ENCODE measurements at regions not wholly inside any gene's neighbourhood (a gene's known extent, or its start where the extent isn't known, plus 50 kb on each side); places are given as distances from the start of the nearest gene placed in this dataset.
"Not testable (repeated sequence)": the region's sequence is repeated elsewhere in the genome, so short reads cannot be mapped to it uniquely, and the experiment has no call there.

GRCh38 chr18:4753151-4753550 lies 298.0 kb upstream of the DLGAP1 start:
- not testable (repeated sequence) for DNase-seq

DNA sequence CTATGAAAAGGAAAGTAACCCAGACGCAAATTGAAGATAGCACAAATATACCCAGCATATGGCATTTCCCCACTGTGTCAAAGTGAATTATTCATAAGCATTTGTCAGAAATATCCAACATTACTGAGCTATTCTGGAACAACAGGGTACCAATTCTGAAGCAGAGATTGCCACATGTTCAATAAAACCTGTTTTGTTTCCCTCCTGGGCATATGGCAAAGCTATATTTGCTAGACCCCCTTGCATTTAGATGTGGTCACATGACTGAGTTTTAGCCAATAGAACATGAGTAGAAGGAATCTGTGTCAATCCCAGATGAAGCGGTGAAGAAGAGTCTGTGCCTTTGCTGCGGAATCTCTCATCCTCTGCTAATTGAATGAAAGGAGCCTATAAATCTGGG lies 296.4 kb upstream of the DLGAP1 start:
- no peak for DNase-seq

GRCh38 chr18:4750393-4751346 lies 295.6 kb upstream of the DLGAP1 start:
- no peak for DNase-seq

GRCh38 chr18:4748975-4749374 lies 293.9 kb upstream of the DLGAP1 start:
- no peak for DNase-seq

- no peak for DNase-seq
Measured at GRCh38 chr18:4734903-4735302, 279.8 kb upstream of the DLGAP1 start.

- DNase-seq = no peak
Measured at GRCh38 chr18:4734021-4734420, 278.9 kb upstream of the DLGAP1 start.

DNA sequence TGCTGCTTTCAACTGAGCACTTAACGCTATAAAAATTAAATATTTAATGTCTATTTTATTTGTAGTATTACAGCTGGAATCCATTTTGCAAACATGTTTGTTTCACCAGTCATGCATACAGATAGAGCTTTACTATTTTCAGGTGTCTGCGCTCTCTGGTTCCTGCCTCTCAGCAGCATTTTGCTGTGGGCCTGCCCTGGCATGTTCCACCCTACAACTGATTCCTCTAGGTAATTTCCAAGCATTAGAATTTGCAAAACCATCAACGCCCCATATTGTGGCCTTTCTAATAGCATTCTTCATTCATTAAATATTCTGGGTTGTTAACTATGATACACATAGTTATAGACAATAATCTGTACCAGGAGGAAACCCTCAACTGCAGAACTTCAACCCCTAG lies 266.4 kb upstream of the DLGAP1 start:
- DNase-seq = no peak

DNA sequence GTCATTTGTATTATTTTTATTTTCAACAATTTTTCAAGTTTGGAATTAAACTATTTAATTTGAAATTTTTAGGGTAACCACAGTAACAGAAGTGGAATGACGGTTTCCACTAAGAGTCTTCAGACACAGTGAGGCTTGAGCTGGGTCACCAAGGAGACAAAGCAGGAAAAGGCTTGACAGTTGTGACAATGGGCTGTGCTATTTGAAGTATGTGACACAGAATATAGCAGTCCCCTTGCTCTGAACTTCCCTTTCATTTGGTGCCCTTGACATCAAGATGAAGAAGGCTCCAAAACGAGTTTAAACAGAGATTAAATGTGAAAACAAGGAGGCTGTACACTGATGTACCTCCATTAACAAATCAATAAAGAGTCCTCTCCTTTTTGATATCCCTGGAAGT lies 265.4 kb upstream of the DLGAP1 start:
- DNase-seq = no peak

DNA sequence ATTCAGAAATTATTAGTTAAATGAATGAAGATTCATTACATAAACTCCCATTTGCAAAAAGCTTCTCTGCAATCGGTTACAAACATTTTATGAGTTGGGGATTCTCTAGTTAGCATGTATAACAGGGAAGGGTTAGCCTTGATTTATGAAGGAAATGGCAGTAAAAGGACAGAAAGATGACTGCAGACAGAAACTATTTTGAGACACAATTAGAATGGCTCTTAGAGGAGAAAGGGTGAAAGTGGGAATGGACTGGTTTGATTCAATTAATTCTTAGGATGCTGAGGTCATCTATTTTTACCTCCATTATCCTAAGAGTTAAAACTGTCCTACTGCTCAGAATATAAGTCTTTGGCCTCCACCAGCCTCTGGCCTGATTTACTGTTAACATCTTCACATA lies 250.8 kb upstream of the DLGAP1 start:
- DNase-seq = no peak

GRCh38 chr18:4704781-4705180 lies 249.7 kb upstream of the DLGAP1 start:
- no peak for DNase-seq

DNA sequence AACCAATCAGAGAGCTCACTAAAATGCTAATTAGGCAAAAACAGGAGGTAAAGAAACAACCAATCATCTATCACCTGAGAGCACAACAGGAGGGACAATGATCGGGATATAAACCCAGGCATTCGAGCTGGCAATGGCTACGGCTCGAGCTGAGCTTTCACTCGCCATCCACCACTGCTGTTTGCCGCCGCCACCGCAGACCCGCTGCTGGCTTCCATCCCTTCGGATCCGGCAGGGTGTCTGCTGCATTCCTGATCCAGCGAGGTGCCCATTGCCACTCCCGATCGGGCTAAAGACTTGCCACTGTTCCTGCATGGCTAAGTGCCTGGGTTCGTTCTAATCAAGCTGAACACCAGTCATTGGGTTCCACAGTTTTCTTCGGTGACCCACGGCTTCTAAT lies 236.7 kb upstream of the DLGAP1 start:
- DNase-seq = no peak

- not testable (repeated sequence) for DNase-seq
Measured at GRCh38 chr18:4678685-4679084, 223.6 kb upstream of the DLGAP1 start.

DNA sequence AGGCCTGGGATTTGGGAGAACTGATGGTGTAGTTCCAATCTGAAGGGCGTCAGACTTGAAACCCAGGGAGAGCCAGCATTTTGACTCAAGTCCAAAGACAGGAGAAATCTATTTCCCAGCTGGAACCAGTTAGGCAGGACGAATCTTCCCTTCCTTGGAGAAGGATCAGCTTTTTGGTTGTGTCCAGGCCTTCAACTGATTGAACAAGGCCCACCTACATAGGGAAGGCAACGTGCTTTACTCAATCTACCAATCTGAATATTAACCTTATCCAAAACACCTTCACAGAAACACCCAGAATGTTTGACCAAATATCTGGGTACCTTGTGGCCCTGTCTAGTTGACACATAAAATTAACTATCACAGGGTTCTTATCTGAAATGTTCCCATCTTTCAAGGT lies 221.9 kb upstream of the DLGAP1 start:
- no peak for DNase-seq

DNA sequence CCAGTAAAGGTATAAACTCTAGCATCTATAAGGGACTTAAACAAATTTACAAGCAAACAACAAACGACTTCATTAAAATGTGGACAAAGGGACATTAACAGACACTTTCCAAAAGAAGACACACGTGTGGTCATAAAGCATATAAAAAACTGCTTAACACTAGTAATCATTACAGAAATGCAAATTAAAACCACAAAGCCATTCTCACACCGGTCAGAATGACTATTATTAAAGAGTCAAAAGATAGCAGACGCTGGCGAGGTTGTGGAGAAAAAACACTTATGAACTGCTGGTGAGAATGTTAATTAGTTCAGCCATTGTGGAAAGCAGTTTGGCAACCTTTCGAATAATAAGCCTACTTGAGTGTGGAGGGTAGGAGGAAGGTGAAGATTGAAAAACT lies 217.1 kb upstream of the DLGAP1 start:
- DNase-seq = no peak

GRCh38 chr18:4658804-4659203 lies 203.7 kb upstream of the DLGAP1 start:
- DNase-seq = no peak

DNA sequence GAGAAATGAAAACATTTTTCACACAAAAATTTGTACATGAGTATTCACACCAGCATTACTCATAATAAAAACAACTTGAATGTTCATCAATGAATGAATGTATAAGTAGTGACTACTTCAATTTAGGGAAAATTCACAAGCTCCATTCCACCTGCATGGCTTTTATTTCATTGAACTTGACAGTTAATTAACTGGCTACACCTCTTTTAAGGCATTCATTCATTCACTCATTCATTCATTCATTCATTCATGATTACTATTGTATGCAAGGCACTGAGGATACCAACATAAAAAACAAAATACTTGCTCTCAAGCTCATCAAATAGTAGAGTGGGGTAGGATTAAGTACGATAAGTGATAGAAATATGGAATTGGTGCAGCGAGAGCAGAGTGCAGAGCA lies 198.3 kb upstream of the DLGAP1 start:
- no peak for DNase-seq

- DNase-seq = no peak
Measured at GRCh38 chr18:4641771-4642368, 186.8 kb upstream of the DLGAP1 start.

GRCh38 chr18:4640349-4641012 lies 185.4 kb upstream of the DLGAP1 start:
- no peak for DNase-seq

- no peak for DNase-seq
Measured at GRCh38 chr18:4639628-4640310, 184.7 kb upstream of the DLGAP1 start.

GRCh38 chr18:4638680-4639079 lies 183.6 kb upstream of the DLGAP1 start:
- no peak for DNase-seq

DNA sequence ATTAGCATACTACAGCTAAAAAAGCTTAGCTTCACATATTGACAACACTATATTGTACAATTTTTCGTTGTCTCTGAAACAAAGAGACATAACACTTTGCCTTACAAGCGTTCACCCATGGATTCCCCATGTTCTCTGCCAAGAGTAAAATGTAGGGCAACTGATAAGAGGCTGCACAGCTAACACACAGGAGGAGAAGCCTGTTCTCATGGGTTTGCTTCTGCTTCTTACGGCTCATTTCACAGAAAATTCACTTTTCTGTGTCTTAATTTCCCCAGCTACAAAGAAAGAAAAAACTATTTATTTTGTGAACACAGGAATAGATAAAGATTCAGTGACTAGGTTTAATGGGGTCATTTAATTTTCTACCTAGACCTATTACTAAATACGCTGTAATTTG lies 182.8 kb upstream of the DLGAP1 start:
- DNase-seq = no peak

DNA sequence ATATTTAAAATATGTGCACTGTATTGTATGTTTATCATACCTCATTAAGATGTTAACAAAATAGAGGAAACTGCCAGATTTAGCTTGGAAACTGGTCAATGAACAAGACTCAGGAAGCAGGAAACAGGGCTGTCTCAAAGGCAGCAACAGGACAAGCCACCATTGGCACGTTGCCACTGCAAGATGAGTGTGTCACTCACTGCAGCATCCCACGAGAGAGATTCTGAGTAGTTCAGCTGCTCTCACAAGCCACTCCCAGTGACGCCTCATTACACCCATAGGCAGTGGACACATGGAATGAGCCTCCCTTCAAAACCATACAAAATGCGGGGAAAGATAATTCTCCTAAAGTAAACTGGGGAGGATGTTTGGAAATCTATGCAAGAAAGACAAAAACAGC lies 181.9 kb upstream of the DLGAP1 start:
- DNase-seq = no peak

GRCh38 chr18:4631239-4631638 lies 176.1 kb upstream of the DLGAP1 start:
- no peak for DNase-seq
